SK-N-MC (cell line): ENCODE measurements at regions not wholly inside any gene's neighbourhood (a gene's known extent, or its start where the extent isn't known, plus 50 kb on each side); places are given as distances from the start of the nearest gene placed in this dataset.

Experiments
- DNase-seq: peaks from one replicate; pipeline ENCODE4 v3.0.0-alpha.2; 2011; ENCODE audit warnings: low read depth, low spot score
- H3K27ac ChIP-seq: fragments of 200-600 bp; sonication (generic); 2 replicates; pipeline ENCODE4 v1.5.1; 2016; ENCODE audit warnings: mixed run types
- H3K36me3 ChIP-seq: fragments of 200-600 bp; sonication (generic); 2 replicates; pipeline ENCODE4 v1.6.1; 2017; ENCODE audit warnings: antibody characterized with exemption, low read length, mixed read lengths; ENCODE audit not compliant: insufficient read depth
- H3K4me3 ChIP-seq: fragments of 200-600 bp; sonication (generic); 2 replicates; pipeline ENCODE4 v1.5.1; 2016
- H3K9ac ChIP-seq: fragments of 200-600 bp; sonication (generic); 2 replicates; pipeline ENCODE4 v1.8.0; 2017; ENCODE audit warnings: mixed run types, mixed read lengths; ENCODE audit not compliant: insufficient read length
- H3K9me3 ChIP-seq: fragments of 200-600 bp; sonication (generic); 2 replicates; pipeline ENCODE4 v1.6.1; 2017; ENCODE audit warnings: low read depth, mild to moderate bottlenecking, antibody characterized with exemption, low read length, moderate library complexity, mixed read lengths
- EZH2 ChIP-seq: fragments of 200-600 bp; sonication (generic); IDR thresholded peaks from one replicate; pipeline ENCODE4 v1.6.1; 2017; ENCODE audit warnings: antibody characterized with exemption
- FOXP2 ChIP-seq: optimal IDR thresholded peaks from 2 replicates; pipeline ENCODE3; 2011; ENCODE audit warnings: mild to moderate bottlenecking, moderate library complexity; ENCODE audit not compliant: insufficient read depth; ENCODE audit errors: extremely low read length, control extremely low read depth
- POLR2AphosphoS5 ChIP-seq: IDR thresholded peaks from 2 replicates; pipeline ENCODE4 v1.6.1; 2012; ENCODE audit warnings: mild to moderate bottlenecking, low read depth, low read length, borderline replicate concordance

GRCh38 chr4:61149278-61149677, 50.8 kb upstream of the ADGRL3 start:
- Histone ChIP-seq H3K9me3 (no peaks in the 10 kb centered on the region), H3K9ac (no peak overlapping the region), H3K4me3 (no peak overlapping the region), H3K36me3 (no peaks in the 10 kb centered on the region), H3K27ac (no peak overlapping the region)
- DNase-seq, result no peak
- TF ChIP-seq POLR2AphosphoS5 (no peak), EZH2 (no peak), FOXP2 (no peak)
